Thoracic aorta (tissue), 2 donors: ENCODE measurements at regions not wholly inside any gene's neighbourhood (a gene's known extent, or its start where the extent isn't known, plus 50 kb on each side); places are given as distances from the start of the nearest gene placed in this dataset.

Experiments used
- ATAC-seq: fragments of 150-250 bp; one replicate; pipeline ENCODE4 v1.8.0; 2017; ENCODE audit warnings: low read depth; ENCODE audit not compliant: insufficient number of reproducible peaks, low FRiP score
- DNase-seq: peaks from one replicate; pipeline ENCODE4 v3.0.0-alpha.2; 2020; ENCODE audit warnings: low spot score
- H3K27ac ChIP-seq, 2 donors: fragments of 200-600 bp; sonication (generic); 1 replicate in 1 of 2; 2 replicates in 1 of 2; pipeline ENCODE4 v1.5.1; 2016; ENCODE audit warnings: mild to moderate bottlenecking in 2 of 2, moderate library complexity in 2 of 2
- H3K27me3 ChIP-seq: fragments of 200-600 bp; sonication (generic); replicated peaks from 2 replicates; pipeline ENCODE4 v1.6.0; 2016; ENCODE audit warnings: mild to moderate bottlenecking; ENCODE audit not compliant: insufficient read depth
- H3K36me3 ChIP-seq: fragments of 200-600 bp; sonication (generic); one replicate; pipeline ENCODE4 v1.5.1; 2016
- H3K4me1 ChIP-seq, 2 donors: fragments of 200-600 bp; sonication (generic); 1 replicate in 1 of 2; 2 replicates in 1 of 2; pipeline versions ENCODE4 v1.5.1 to v1.6.0; 2016; ENCODE audit warnings: low read depth in 2 of 2, mild to moderate bottlenecking in 1 of 2; ENCODE audit not compliant: control insufficient read depth in 1 of 2
- H3K4me3 ChIP-seq: fragments of 200-600 bp; sonication (generic); 2 replicates; pipeline ENCODE4 v1.5.1; 2016; ENCODE audit warnings: mild to moderate bottlenecking
- H3K9me3 ChIP-seq: fragments of 200-600 bp; sonication (generic); 2 replicates; pipeline ENCODE4 v1.5.1; 2016
- TF ChIP-seq, protein P1 (sequence below): fragments of 200-600 bp; sonication (generic); IDR thresholded peaks from one replicate; pipeline ENCODE4 v1.5.1; 2019; ENCODE audit warnings: antibody characterized with exemption

GRCh38 chr10:90571481-90572258 lies 286.2 kb downstream of the HTR7 start:
- ATAC-seq = no peak
- TF ChIP-seq, protein P1, sequence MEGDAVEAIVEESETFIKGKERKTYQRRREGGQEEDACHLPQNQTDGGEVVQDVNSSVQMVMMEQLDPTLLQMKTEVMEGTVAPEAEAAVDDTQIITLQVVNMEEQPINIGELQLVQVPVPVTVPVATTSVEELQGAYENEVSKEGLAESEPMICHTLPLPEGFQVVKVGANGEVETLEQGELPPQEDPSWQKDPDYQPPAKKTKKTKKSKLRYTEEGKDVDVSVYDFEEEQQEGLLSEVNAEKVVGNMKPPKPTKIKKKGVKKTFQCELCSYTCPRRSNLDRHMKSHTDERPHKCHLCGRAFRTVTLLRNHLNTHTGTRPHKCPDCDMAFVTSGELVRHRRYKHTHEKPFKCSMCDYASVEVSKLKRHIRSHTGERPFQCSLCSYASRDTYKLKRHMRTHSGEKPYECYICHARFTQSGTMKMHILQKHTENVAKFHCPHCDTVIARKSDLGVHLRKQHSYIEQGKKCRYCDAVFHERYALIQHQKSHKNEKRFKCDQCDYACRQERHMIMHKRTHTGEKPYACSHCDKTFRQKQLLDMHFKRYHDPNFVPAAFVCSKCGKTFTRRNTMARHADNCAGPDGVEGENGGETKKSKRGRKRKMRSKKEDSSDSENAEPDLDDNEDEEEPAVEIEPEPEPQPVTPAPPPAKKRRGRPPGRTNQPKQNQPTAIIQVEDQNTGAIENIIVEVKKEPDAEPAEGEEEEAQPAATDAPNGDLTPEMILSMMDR = no peak
- Histone ChIP-seq H3K27me3 (no peaks in the 10 kb centered on the region), H3K36me3 (no peaks in the 10 kb centered on the region), H3K4me1 (no peaks in the 10 kb centered on the region), H3K9me3 (no peaks in the 10 kb centered on the region), H3K27ac (no peak overlapping the region), H3K4me3 (no peak overlapping the region)
- no peak for DNase-seq

GRCh38 chr10:90575125-90575524 lies 282.7 kb downstream of the HTR7 start:
- TF ChIP-seq, protein P1 = no peak
- ATAC-seq (no peak), DNase-seq (no peak)
- Histone ChIP-seq H3K4me3 (no peak overlapping the region), H3K27me3 (no peaks in the 10 kb centered on the region), H3K27ac (no peak overlapping the region), H3K9me3 (no peaks in the 10 kb centered on the region), H3K4me1 (no peaks in the 10 kb centered on the region), H3K36me3 (no peaks in the 10 kb centered on the region)

DNA sequence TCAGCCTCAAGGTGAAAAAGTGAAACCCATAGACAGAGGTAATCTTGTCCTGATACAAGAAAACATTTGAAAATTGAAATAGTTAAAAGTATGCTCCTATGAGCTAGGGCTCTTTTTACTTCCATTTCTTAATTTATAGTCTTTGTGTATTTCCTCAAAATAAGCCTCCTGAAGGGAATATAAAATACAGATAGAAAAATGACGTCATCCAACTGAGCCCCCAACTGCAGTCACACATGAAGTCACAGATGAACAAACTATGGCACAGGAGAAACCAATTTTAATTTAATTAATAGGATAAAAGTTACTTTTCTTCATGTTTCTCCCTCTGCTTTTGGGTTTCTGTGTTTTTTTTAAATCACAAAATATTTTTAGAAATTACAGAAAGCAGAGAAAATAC lies 280.3 kb downstream of the HTR7 start:
- no peak for ATAC-seq
- DNase-seq = no peak
- H3K4me1 ChIP-seq = peaks cover 3% of the 10 kb centered on the region in 2 donors
- no peak overlapping the region for H3K27ac ChIP-seq
- H3K36me3 ChIP-seq = no peaks in the 10 kb centered on the region
- H3K4me3 ChIP-seq = no peak overlapping the region
- no peaks in the 10 kb centered on the region for H3K27me3 ChIP-seq
- TF ChIP-seq, protein P1 = no peak
- H3K9me3 ChIP-seq = no peaks in the 10 kb centered on the region

DNA sequence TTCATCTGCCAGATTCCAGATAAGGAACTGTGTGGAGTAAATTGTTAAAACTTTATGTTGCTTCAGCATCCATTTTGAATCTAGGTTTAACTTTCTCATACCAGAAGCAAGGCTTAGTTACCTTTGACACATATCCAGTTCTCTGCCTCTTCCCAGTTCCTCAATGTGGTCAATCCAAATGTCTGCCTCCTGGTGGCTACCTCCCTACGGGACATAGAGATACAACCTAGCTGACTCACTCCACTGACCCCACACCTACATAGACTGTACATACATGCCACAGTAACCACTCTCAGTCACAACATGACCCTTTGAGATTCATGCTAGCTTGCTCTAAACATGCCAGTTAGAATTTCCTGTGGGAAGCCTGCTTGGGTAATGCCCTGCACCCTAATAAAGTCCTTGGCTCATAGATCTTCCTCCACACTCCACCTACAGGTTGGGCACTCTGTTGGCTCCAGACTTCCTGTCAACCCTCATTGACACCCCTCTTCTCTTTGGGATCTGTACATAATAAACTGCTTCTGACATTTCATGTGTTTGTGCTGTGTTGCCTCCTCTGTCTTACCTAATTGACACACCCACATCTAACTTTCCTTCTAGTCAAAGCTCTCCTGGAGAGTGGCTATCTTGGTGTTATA lies 278.1 kb downstream of the HTR7 start:
- ATAC-seq (no peak), DNase-seq (no peak)
- no peaks in the 10 kb centered on the region for H3K9me3 ChIP-seq
- no peak overlapping the region for H3K4me3 ChIP-seq
- H3K36me3 ChIP-seq = no peaks in the 10 kb centered on the region
- TF ChIP-seq, protein P1 = no peak
- H3K27me3 ChIP-seq = no peaks in the 10 kb centered on the region
- H3K4me1 ChIP-seq = peaks cover 4 to 15% of the 10 kb centered on the region in 2 donors
- no peak overlapping the region for H3K27ac ChIP-seq

- Histone ChIP-seq H3K4me1 (peaks cover 4 to 26% of the 10 kb centered on the region in 2 donors), H3K4me3 (no peak overlapping the region), H3K36me3 (no peaks in the 10 kb centered on the region), H3K27ac (no peak overlapping the region), H3K27me3 (no peaks in the 10 kb centered on the region), H3K9me3 (no peaks in the 10 kb centered on the region)
- DNase-seq (no peak), ATAC-seq (no peak)
- TF ChIP-seq, protein P1 = no peak
Observed at GRCh38 chr10:90583416-90583815, 274.4 kb downstream of the HTR7 start.
